OCI-LY3 (cell line): ENCODE measurements at regions not wholly inside any gene's neighbourhood (a gene's known extent, or its start where the extent isn't known, plus 50 kb on each side); places are given as distances from the start of the nearest gene placed in this dataset.

Experiments used
- EZH2phosphoT487 ChIP-seq: fragments of 200-600 bp; shearing (Covaris generic); IDR thresholded peaks from 2 replicates; pipeline ENCODE4 v1.6.1; 2018; ENCODE audit warnings: antibody characterized with exemption, mixed run types, low read depth
- TF ChIP-seq, protein P1 (sequence below): fragments of 200-600, 300-600 bp; sonication (generic); IDR thresholded peaks from 2 replicates; pipeline ENCODE4 v1.5.1; 2014; ENCODE audit warnings: antibody characterized with exemption, low read length, low read depth

DNA sequence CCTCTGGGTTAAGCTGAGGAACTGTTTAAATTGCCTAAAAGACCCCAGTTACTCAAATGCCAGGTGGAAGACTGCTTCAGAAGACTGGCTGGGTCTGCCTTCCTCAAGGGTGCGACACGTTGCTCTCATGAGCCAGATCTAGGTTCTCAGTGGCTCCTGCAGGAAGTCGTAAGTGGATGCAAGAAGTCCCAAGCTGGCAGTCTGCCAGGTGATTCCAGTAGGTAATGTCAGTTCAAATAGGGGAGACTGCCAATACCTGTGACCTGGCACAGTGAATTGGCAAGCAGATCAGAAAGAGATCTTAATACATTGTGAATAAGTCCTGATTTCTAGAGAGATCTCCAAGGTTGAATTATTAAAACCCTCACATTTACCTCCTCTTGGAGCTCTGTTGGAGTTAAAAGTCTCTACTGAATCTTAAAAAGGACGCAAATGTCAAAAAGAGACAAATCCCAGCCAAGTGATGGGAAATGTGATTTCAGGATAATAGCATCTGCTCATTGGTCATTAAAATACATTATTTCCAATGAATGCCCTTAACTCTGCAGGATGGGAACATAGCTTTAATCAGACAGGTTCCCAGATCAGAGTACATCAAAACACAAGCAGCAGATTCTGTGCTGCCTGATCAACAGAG, 98.8 kb upstream of the FRMD6 start:
- TF ChIP-seq, protein P1, sequence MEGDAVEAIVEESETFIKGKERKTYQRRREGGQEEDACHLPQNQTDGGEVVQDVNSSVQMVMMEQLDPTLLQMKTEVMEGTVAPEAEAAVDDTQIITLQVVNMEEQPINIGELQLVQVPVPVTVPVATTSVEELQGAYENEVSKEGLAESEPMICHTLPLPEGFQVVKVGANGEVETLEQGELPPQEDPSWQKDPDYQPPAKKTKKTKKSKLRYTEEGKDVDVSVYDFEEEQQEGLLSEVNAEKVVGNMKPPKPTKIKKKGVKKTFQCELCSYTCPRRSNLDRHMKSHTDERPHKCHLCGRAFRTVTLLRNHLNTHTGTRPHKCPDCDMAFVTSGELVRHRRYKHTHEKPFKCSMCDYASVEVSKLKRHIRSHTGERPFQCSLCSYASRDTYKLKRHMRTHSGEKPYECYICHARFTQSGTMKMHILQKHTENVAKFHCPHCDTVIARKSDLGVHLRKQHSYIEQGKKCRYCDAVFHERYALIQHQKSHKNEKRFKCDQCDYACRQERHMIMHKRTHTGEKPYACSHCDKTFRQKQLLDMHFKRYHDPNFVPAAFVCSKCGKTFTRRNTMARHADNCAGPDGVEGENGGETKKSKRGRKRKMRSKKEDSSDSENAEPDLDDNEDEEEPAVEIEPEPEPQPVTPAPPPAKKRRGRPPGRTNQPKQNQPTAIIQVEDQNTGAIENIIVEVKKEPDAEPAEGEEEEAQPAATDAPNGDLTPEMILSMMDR: no peak
- TF ChIP-seq EZH2phosphoT487: no peak
